ENCODE measurements at regions not wholly inside any gene's neighbourhood (a gene's known extent, or its start where the extent isn't known, plus 50 kb on each side); places are given as distances from the start of the nearest gene placed in this dataset.

- no peak for DNase-seq (ENCODE audit: low spot score)
- TF ChIP-seq CTCF (IDR thresholded peaks at IDR 0.05; ENCODE audit: extremely low read depth, insufficient read depth, missing control alignments): no peak
- in situ Hi-C loops (cut with MboI; ENCODE audit: low pct_unique_long_range_greater_than_20kb, low sequenced_read_pairs, unreplicated experiment): loop anchor here (25.0 kb wide), 1 partner anchor 807 kb away; no protein-coding TSS in a partner anchor
These were observed 220.3 kb downstream of the LRRN1 start for GRCh38 chr3:4019501-4019900.

- no peak for DNase-seq (ENCODE audit: low spot score)
- no peak for TF ChIP-seq CTCF (IDR thresholded peaks at IDR 0.05; ENCODE audit: extremely low read depth, insufficient read depth, missing control alignments)
- in situ Hi-C loops (cut with MboI; ENCODE audit: low pct_unique_long_range_greater_than_20kb, low sequenced_read_pairs, unreplicated experiment): loop anchor here (25.0 kb wide), 1 partner anchor 809 kb away; no protein-coding TSS in a partner anchor
These were observed 221.9 kb downstream of the LRRN1 start for GRCh38 chr3:4021162-4021561.

GRCh38 chr3:4029135-4029534 lies 229.9 kb downstream of the LRRN1 start:
- no peak for TF ChIP-seq CTCF (IDR thresholded peaks at IDR 0.05; ENCODE audit: extremely low read depth, insufficient read depth, missing control alignments)
- in situ Hi-C loops (cut with MboI; ENCODE audit: low pct_unique_long_range_greater_than_20kb, low sequenced_read_pairs, unreplicated experiment): no loop called here
- DNase-seq (ENCODE audit: low spot score): no peak

- no peak for DNase-seq (ENCODE audit: low spot score)
- in situ Hi-C loops (cut with MboI; ENCODE audit: low pct_unique_long_range_greater_than_20kb, low sequenced_read_pairs, unreplicated experiment): no loop called here
- no peak for TF ChIP-seq CTCF (IDR thresholded peaks at IDR 0.05; ENCODE audit: extremely low read depth, insufficient read depth, missing control alignments)
These were observed 231.4 kb downstream of the LRRN1 start for GRCh38 chr3:4030624-4031023.

GRCh38 chr3:4033296-4033695 lies 234.1 kb downstream of the LRRN1 start:
- no peak for TF ChIP-seq CTCF (IDR thresholded peaks at IDR 0.05; ENCODE audit: extremely low read depth, insufficient read depth, missing control alignments)
- DNase-seq (ENCODE audit: low spot score): no peak
- in situ Hi-C loops (cut with MboI; ENCODE audit: low pct_unique_long_range_greater_than_20kb, low sequenced_read_pairs, unreplicated experiment): no loop called here

- TF ChIP-seq CTCF (IDR thresholded peaks at IDR 0.05; ENCODE audit: extremely low read depth, insufficient read depth, missing control alignments): no peak
- no peak for DNase-seq (ENCODE audit: low spot score)
- in situ Hi-C loops (cut with MboI; ENCODE audit: low pct_unique_long_range_greater_than_20kb, low sequenced_read_pairs, unreplicated experiment): no loop called here
These were observed 236.8 kb downstream of the LRRN1 start for GRCh38 chr3:4036046-4036445.

GRCh38 chr3:4038351-4038750 lies 239.1 kb downstream of the LRRN1 start:
- DNase-seq (ENCODE audit: low spot score): no peak
- in situ Hi-C loops (cut with MboI; ENCODE audit: low pct_unique_long_range_greater_than_20kb, low sequenced_read_pairs, unreplicated experiment): no loop called here
- TF ChIP-seq CTCF (IDR thresholded peaks at IDR 0.05; ENCODE audit: extremely low read depth, insufficient read depth, missing control alignments): no peak

All from GM13977 (cell line).